Ovary (tissue), 7 donors: ENCODE measurements at regions not wholly inside any gene's neighbourhood (a gene's known extent, or its start where the extent isn't known, plus 50 kb on each side); places are given as distances from the start of the nearest gene placed in this dataset.
"Not testable (repeated sequence)": the region's sequence is repeated elsewhere in the genome, so short reads cannot be mapped to it uniquely, and the experiment has no call there.

Experiments used
- DNase-seq, 5 donors: peaks; one replicate each; pipeline ENCODE4 v3.0.0-alpha.2; 2019 to 2020
- H3K27ac ChIP-seq, 2 donors: fragments of 200-600 bp; one replicate each; pipeline versions ENCODE4 v1.5.1 to v1.8.0; 2019 to 2022
- H3K27me3 ChIP-seq: fragments of 200-600 bp; one replicate; pipeline ENCODE4 v1.8.0; 2022
- H3K36me3 ChIP-seq: fragments of 200-600 bp; sonication (generic); one replicate; pipeline ENCODE4 v1.5.1; 2019
- H3K4me1 ChIP-seq: one replicate; pipeline ENCODE4 v1.8.1; 2013; ENCODE audit warnings: mild to moderate bottlenecking, moderate library complexity; ENCODE audit not compliant: insufficient read depth
- H3K4me3 ChIP-seq: fragments of 200-600 bp; sonication (generic); one replicate; pipeline ENCODE4 v1.5.1; 2017
- H3K9me3 ChIP-seq, 2 donors: fragments of 200-600 bp in 1 of 2; sonication (generic) in 1 of 2; one replicate each; pipeline versions ENCODE4 v1.5.1 to v1.8.1; 2013 to 2019; ENCODE audit warnings: mild to moderate bottlenecking in 1 of 2, moderate library complexity in 1 of 2
- EP300 ChIP-seq: sonication (generic); formaldehyde crosslinking; IDR thresholded peaks from one replicate; pipeline ENCODE4 v1.6.1; 2017; ENCODE audit warnings: antibody characterized with exemption
- POLR2A ChIP-seq: fragments of 450-650 bp; IDR thresholded peaks from one replicate; pipeline ENCODE4 v1.6.1; 2017; ENCODE audit warnings: antibody characterized with exemption, mild to moderate bottlenecking, moderate library complexity
- WGBS, 3 donors: extraction: QIAGEN DNeasy Blood & Tissue Kit in 1 of 3; methylation state at CpG; one replicate each; pipeline versions ENCODE4 v1.1.5 to v1.1.7; 2013 to 2017; 5-methylcytosine and 5-hydroxymethylcytosine counted together
- intact Hi-C, 4 donors: fragments of 100-400 bp; cut with DNase I; formaldehyde crosslinking; loops; one replicate each; pipeline versions ENCODE4 v1.11.0 to v1.15.1; 2022 to 2023
- TF ChIP-seq, protein P1 (sequence below), 3 donors: fragments of 450-650 bp in 2 of 3; fragments of 200-600 bp in 1 of 3; IDR thresholded peaks; one replicate each; pipeline versions ENCODE4 v1.5.1 to v1.8.0; 2016 to 2022; ENCODE audit warnings: antibody characterized with exemption in 3 of 3, mild to moderate bottlenecking in 1 of 3
- donor health status: DM: no; HTN: no; CAD: no; lungs with moderate emphysema.
- donor health status: DM: no; HTN: no; CAD: no.
- donor health status: Bipolar disorder and iron deficiency.
- donor health status: DM: no; HTN: no; CAD: no.
- donor health status: DM: yes; HTN: yes; CAD: no.

DNA sequence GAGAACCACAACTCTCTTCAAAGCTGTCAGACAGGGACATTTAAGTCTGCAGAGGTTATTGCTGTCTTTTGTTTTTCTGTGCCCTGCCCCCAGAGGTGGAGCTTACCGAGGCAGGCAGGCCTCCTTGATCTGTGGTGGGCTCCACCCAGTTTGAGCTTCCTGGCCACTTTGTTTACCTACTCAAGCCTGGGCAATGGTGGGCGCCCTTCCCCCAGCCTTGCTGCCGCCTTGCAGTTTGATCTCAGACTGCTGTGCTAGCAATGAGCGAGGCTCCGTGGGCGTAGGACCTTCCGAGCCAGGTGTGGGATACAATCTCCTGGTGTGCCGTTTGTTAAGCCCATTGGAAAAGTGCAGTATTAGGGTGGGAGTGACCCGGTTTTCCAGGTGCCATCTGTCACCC is 822.1 kb downstream of the KCNMA1 start:
- H3K4me1 ChIP-seq, H3K27ac ChIP-seq, intact Hi-C loops, H3K9me3 ChIP-seq, H3K4me3 ChIP-seq, H3K36me3 ChIP-seq, H3K27me3 ChIP-seq, DNase-seq: not testable (repeated sequence)
- WGBS, 3 donors, result 78 to 92% (median 80%) methylated on average over 9 of the region's 9 CpGs

DNA sequence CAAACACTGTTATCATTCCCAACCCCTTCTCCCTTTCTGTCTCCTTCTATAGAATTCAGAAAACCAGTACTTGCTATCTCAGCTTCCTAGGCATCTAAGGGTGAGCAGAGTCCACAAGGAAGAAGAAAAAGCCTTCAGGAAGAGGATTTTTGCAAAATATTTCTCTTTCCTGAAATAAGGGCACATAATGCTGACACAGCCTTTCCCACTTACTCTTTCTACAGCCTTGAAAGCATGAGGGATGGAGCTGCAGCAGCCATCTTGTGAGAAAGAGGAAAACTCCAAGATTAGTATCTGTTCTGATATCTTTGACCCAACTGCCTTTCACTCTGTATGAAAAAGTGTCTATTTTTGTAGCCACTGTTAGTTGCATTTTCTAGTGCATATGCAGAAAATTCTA is 826.2 kb downstream of the KCNMA1 start:
- Histone ChIP-seq H3K27ac (no peak overlapping the region), H3K27me3 (no peaks in the 10 kb centered on the region), H3K9me3 (peaks cover 0 to 2% of the 10 kb centered on the region in 2 donors), H3K36me3 (no peaks in the 10 kb centered on the region), H3K4me3 (no peak overlapping the region), H3K4me1 (no peaks in the 10 kb centered on the region)
- intact Hi-C loops, result no loop called here
- TF ChIP-seq POLR2A, result no peak
- no peak for TF ChIP-seq EP300
- TF ChIP-seq, protein P1, sequence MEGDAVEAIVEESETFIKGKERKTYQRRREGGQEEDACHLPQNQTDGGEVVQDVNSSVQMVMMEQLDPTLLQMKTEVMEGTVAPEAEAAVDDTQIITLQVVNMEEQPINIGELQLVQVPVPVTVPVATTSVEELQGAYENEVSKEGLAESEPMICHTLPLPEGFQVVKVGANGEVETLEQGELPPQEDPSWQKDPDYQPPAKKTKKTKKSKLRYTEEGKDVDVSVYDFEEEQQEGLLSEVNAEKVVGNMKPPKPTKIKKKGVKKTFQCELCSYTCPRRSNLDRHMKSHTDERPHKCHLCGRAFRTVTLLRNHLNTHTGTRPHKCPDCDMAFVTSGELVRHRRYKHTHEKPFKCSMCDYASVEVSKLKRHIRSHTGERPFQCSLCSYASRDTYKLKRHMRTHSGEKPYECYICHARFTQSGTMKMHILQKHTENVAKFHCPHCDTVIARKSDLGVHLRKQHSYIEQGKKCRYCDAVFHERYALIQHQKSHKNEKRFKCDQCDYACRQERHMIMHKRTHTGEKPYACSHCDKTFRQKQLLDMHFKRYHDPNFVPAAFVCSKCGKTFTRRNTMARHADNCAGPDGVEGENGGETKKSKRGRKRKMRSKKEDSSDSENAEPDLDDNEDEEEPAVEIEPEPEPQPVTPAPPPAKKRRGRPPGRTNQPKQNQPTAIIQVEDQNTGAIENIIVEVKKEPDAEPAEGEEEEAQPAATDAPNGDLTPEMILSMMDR (IDR thresholded peaks at IDR 0.05), result no peak
- DNase-seq, result no peak

DNA sequence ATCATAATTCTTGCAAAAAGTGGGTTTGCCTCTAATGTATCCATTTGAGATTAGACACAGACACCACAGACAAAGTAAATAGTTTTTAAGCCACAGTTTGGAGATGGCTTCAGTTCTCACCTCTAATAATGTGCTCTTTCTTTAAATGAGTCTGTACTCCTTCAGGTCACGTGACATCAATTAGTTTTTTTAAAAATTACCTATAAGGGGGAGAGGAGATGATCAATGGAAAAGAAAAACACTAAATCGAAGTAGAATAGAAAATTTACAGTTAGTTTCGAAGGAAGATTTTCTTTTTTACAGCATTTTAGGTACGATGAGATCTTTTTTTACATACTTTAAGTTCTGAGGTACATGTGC is 849.2 kb downstream of the KCNMA1 start:
- Histone ChIP-seq H3K4me3 (no peak overlapping the region), H3K27me3 (no peaks in the 10 kb centered on the region), H3K36me3 (no peaks in the 10 kb centered on the region), H3K4me1 (no peaks in the 10 kb centered on the region), H3K27ac (no peak overlapping the region), H3K9me3 (no peaks in the 10 kb centered on the region)
- intact Hi-C loops, result no loop called here
- no peak for DNase-seq
- TF ChIP-seq EP300, result no peak
- TF ChIP-seq POLR2A, result no peak
- TF ChIP-seq, protein P1 (IDR thresholded peaks at IDR 0.05), result no peak
- WGBS, 3 donors, result 67 to 76% (median 75%) methylated on average over 4 of the region's 4 CpGs

DNA sequence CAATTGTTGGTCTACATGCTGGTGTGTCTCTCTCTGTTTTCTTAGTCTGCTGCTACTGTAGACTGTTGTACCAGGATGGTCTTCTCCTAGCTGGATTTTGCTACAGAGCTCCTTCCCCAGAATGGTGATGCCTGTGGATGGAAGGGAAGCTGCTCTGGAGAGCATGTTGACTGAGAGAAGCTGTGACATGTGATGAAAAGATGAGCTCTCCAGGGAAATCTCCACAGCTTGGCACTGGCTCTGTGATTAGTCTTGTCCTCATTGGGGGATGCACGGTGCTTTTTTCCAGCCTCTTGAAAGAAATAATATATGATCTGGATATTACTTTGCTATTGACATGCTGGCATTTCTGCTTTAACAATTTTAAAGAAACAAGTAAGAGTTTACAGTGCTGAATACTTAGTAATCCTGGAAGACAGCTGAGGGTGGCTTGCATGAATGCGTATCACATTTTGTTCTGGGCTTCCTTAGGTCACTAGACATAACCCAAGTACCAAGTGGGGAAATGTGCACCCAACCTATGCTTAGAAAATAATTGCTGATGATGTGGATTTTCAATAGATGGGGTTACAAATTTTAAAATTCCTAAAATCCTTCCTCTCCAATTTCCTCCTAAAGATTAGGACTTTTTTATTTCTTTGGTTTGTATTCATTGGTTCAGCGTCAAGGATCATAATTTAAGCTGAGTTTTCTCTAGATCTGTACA is 849.7 kb downstream of the KCNMA1 start:
- TF ChIP-seq EP300, result no peak
- no peak for TF ChIP-seq POLR2A
- TF ChIP-seq, protein P1 (IDR thresholded peaks at IDR 0.05), result no peak
- no peaks in the 10 kb centered on the region for H3K9me3 ChIP-seq
- H3K4me3 ChIP-seq, result no peak overlapping the region
- no peaks in the 10 kb centered on the region for H3K36me3 ChIP-seq
- 84 to 88% (median 88%) methylated on average over 3 of the region's 3 CpGs for WGBS, 3 donors
- DNase-seq, result no peak
- H3K27me3 ChIP-seq, result no peaks in the 10 kb centered on the region
- no peak overlapping the region for H3K27ac ChIP-seq
- intact Hi-C loops, result no loop called here
- H3K4me1 ChIP-seq, result no peaks in the 10 kb centered on the region

DNA sequence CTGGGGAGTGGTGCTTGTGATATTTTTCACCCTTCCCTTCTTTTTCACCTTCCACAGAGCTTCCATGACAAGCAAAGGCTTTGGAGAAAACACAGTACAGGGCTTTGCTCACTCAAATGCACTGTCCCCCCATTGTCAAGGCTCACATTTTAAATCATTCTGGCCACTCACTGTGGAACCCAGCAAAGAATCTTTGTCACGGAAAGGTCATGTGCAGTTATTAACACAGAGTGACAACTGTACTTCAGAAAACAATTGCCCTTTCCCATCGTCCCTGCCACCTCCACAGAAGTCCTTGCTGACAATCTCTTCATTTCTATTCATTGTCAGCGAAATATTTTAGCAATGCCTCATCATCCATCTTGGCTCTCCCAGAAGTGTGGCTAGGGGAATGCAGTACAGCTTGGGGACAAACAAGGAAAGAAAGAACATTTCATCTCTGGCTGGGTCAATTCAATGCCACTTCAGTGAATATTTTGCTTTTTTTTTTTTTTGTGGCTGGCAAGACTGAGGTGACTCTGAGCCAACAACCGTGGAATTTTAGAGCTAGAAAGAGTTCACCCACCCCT is 851.0 kb downstream of the KCNMA1 start:
- 79 to 84% (median 82%) methylated on average over 4 of the region's 4 CpGs for WGBS, 3 donors
- no peak for TF ChIP-seq POLR2A
- TF ChIP-seq, protein P1 (IDR thresholded peaks at IDR 0.05), result no peak
- no peak for TF ChIP-seq EP300
- Histone ChIP-seq H3K9me3 (no peaks in the 10 kb centered on the region), H3K4me1 (no peaks in the 10 kb centered on the region), H3K36me3 (no peaks in the 10 kb centered on the region), H3K27ac (no peak overlapping the region), H3K4me3 (no peak overlapping the region), H3K27me3 (no peaks in the 10 kb centered on the region)
- DNase-seq, result no peak
- intact Hi-C loops, result no loop called here
